Thyroid gland (tissue), 4 donors: ENCODE measurements at regions not wholly inside any gene's neighbourhood (a gene's known extent, or its start where the extent isn't known, plus 50 kb on each side); places are given as distances from the start of the nearest gene placed in this dataset.

Experiments used
- CTCF ChIP-seq, 6 experiments: fragments of 200-600 bp in 3 of 6; fragments of 450-650 bp in 3 of 6; sonication (generic) in 3 of 6; IDR thresholded peaks; one replicate each; pipeline ENCODE4 v1.5.1; 2016 to 2019; ENCODE audit warnings: antibody characterized with exemption in 6 of 6, mild to moderate bottlenecking in 2 of 6, inconsistent platforms in 1 of 6, moderate library complexity in 1 of 6
- POLR2A ChIP-seq, 2 donors: fragments of 450-650 bp; IDR thresholded peaks; one replicate each; pipeline ENCODE4 v1.6.1; 2017; ENCODE audit warnings: antibody characterized with exemption in 2 of 2, mild to moderate bottlenecking in 2 of 2, moderate library complexity in 1 of 2

GRCh38 chr10:16314259-16314658 lies 122.6 kb upstream of the PTER start:
- TF ChIP-seq CTCF (IDR thresholded peaks at IDR 0.05) (no peak), POLR2A (IDR thresholded peaks at IDR 0.05) (no peak)
